ENCODE measurements at regions not wholly inside any gene's neighbourhood (a gene's known extent, or its start where the extent isn't known, plus 50 kb on each side); places are given as distances from the start of the nearest gene placed in this dataset.

- no peak for DNase-seq
- Histone ChIP-seq H2AK5ac (ENCODE audit: low read length) (no peak overlapping the region), H3K4ac (ENCODE audit: low read depth, low read length) (no peak overlapping the region), H3K79me1 (ENCODE audit: low read length) (no peaks in the 10 kb centered on the region), H3K27ac (ENCODE audit: low read depth, low read length) (no peak overlapping the region), H3K27me3 (ENCODE audit: insufficient read depth, low read length) (no peaks in the 10 kb centered on the region), H2BK120ac (ENCODE audit: insufficient read depth, low read length, poor library complexity) (no peak overlapping the region), H3K23ac (ENCODE audit: low read length) (no peak overlapping the region), H3K14ac (ENCODE audit: low read length) (no peak overlapping the region), H3K4me3 (ENCODE audit: low read depth, low read length) (no peak overlapping the region), H3K9me3 (ENCODE audit: insufficient read depth, low read depth, low read length) (no peaks in the 10 kb centered on the region), H3K36me3 (ENCODE audit: control insufficient read depth in 1 of 2, insufficient read depth in 2 of 2, low read length in 2 of 2) (no peaks in the 10 kb centered on the region), H4K8ac (ENCODE audit: low read depth, low read length) (no peak overlapping the region), H3K9ac (ENCODE audit: low read length) (no peak overlapping the region), H2BK5ac (ENCODE audit: low read depth, low read length, poor library complexity) (no peak overlapping the region), H2AFZ (ENCODE audit: insufficient read depth, low read length, poor library complexity) (no peak overlapping the region), H3K18ac (ENCODE audit: low read length) (no peak overlapping the region), H3K4me1 (ENCODE audit: control insufficient read depth in 1 of 2, insufficient read depth in 2 of 2, low read length in 2 of 2) (no peaks in the 10 kb centered on the region), H4K12ac (ENCODE audit: low read depth, low read length) (no peak overlapping the region), H4K91ac (ENCODE audit: low read depth, low read length) (no peak overlapping the region), H2BK12ac (ENCODE audit: low read length) (no peak overlapping the region), H3K4me2 (ENCODE audit: low read length) (no peak overlapping the region), H3K79me2 (ENCODE audit: control insufficient read depth, insufficient read depth, low read length, poor library complexity) (no peaks in the 10 kb centered on the region)
- no CpG with 5 or more reads among the region's 1 CpG for WGBS (ENCODE audit: extremely low coverage, insufficient coverage, insufficient read length)
Measured at GRCh38 chr2:107525406-107525805, 301.3 kb upstream of the RGPD4 start.

GRCh38 chr2:107529146-107529545 is 297.5 kb upstream of the RGPD4 start:
- WGBS (ENCODE audit: extremely low coverage, insufficient coverage, insufficient read length), result no CpG with 5 or more reads among the region's 1 CpG
- Histone ChIP-seq H2BK12ac (ENCODE audit: low read length) (no peak overlapping the region), H3K23ac (ENCODE audit: low read length) (no peak overlapping the region), H3K4me1 (ENCODE audit: control insufficient read depth in 1 of 2, insufficient read depth in 2 of 2, low read length in 2 of 2) (no peaks in the 10 kb centered on the region), H2AFZ (ENCODE audit: insufficient read depth, low read length, poor library complexity) (no peak overlapping the region), H2AK5ac (ENCODE audit: low read length) (no peak overlapping the region), H3K79me2 (ENCODE audit: control insufficient read depth, insufficient read depth, low read length, poor library complexity) (no peaks in the 10 kb centered on the region), H3K4ac (ENCODE audit: low read depth, low read length) (no peak overlapping the region), H4K8ac (ENCODE audit: low read depth, low read length) (no peak overlapping the region), H3K18ac (ENCODE audit: low read length) (no peak overlapping the region), H3K27ac (ENCODE audit: low read depth, low read length) (no peak overlapping the region), H3K9me3 (ENCODE audit: insufficient read depth, low read depth, low read length) (no peaks in the 10 kb centered on the region), H2BK5ac (ENCODE audit: low read depth, low read length, poor library complexity) (no peak overlapping the region), H2BK120ac (ENCODE audit: insufficient read depth, low read length, poor library complexity) (no peak overlapping the region), H3K4me3 (ENCODE audit: low read depth, low read length) (no peak overlapping the region), H4K12ac (ENCODE audit: low read depth, low read length) (no peak overlapping the region), H3K9ac (ENCODE audit: low read length) (no peak overlapping the region), H3K27me3 (ENCODE audit: insufficient read depth, low read length) (no peaks in the 10 kb centered on the region), H3K14ac (ENCODE audit: low read length) (no peak overlapping the region), H4K91ac (ENCODE audit: low read depth, low read length) (no peak overlapping the region), H3K36me3 (ENCODE audit: control insufficient read depth in 1 of 2, insufficient read depth in 2 of 2, low read length in 2 of 2) (no peaks in the 10 kb centered on the region), H3K4me2 (ENCODE audit: low read length) (no peak overlapping the region), H3K79me1 (ENCODE audit: low read length) (no peaks in the 10 kb centered on the region)
- no peak for DNase-seq

GRCh38 chr2:107530046-107530445 is 296.6 kb upstream of the RGPD4 start:
- no peak overlapping the region for H2AK5ac ChIP-seq (ENCODE audit: low read length)
- H3K4me3 ChIP-seq (ENCODE audit: low read depth, low read length), result no peak overlapping the region
- H3K18ac ChIP-seq (ENCODE audit: low read length), result no peak overlapping the region
- H4K8ac ChIP-seq (ENCODE audit: low read depth, low read length), result no peak overlapping the region
- H3K4me2 ChIP-seq (ENCODE audit: low read length), result no peak overlapping the region
- H4K12ac ChIP-seq (ENCODE audit: low read depth, low read length), result no peak overlapping the region
- no peak overlapping the region for H3K14ac ChIP-seq (ENCODE audit: low read length)
- DNase-seq, result no peak
- no peak overlapping the region for H3K4ac ChIP-seq (ENCODE audit: low read depth, low read length)
- H2AFZ ChIP-seq (ENCODE audit: insufficient read depth, low read length, poor library complexity), result no peak overlapping the region
- no peak overlapping the region for H4K91ac ChIP-seq (ENCODE audit: low read depth, low read length)
- H2BK12ac ChIP-seq (ENCODE audit: low read length), result no peak overlapping the region
- H3K4me1 ChIP-seq (ENCODE audit: control insufficient read depth in 1 of 2, insufficient read depth in 2 of 2, low read length in 2 of 2), result no peaks in the 10 kb centered on the region
- H2BK120ac ChIP-seq (ENCODE audit: insufficient read depth, low read length, poor library complexity), result no peak overlapping the region
- no peak overlapping the region for H3K27ac ChIP-seq (ENCODE audit: low read depth, low read length)
- H3K9me3 ChIP-seq (ENCODE audit: insufficient read depth, low read depth, low read length), result no peaks in the 10 kb centered on the region
- H3K9ac ChIP-seq (ENCODE audit: low read length), result no peak overlapping the region
- H3K36me3 ChIP-seq (ENCODE audit: control insufficient read depth in 1 of 2, insufficient read depth in 2 of 2, low read length in 2 of 2), result no peaks in the 10 kb centered on the region
- no peaks in the 10 kb centered on the region for H3K79me1 ChIP-seq (ENCODE audit: low read length)
- H3K27me3 ChIP-seq (ENCODE audit: insufficient read depth, low read length), result no peaks in the 10 kb centered on the region
- no peak overlapping the region for H3K23ac ChIP-seq (ENCODE audit: low read length)
- H3K79me2 ChIP-seq (ENCODE audit: control insufficient read depth, insufficient read depth, low read length, poor library complexity), result no peaks in the 10 kb centered on the region
- no peak overlapping the region for H2BK5ac ChIP-seq (ENCODE audit: low read depth, low read length, poor library complexity)
- no CpG with 5 or more reads among the region's 1 CpG for WGBS (ENCODE audit: extremely low coverage, insufficient coverage, insufficient read length)

- WGBS (ENCODE audit: extremely low coverage, insufficient coverage, insufficient read length), result no CpG with 5 or more reads among the region's 9 CpGs
- no peak overlapping the region for H2BK12ac ChIP-seq (ENCODE audit: low read length)
- H3K18ac ChIP-seq (ENCODE audit: low read length), result no peak overlapping the region
- no peaks in the 10 kb centered on the region for H3K36me3 ChIP-seq (ENCODE audit: control insufficient read depth in 1 of 2, insufficient read depth in 2 of 2, low read length in 2 of 2)
- no peak overlapping the region for H4K91ac ChIP-seq (ENCODE audit: low read depth, low read length)
- no peak overlapping the region for H2AFZ ChIP-seq (ENCODE audit: insufficient read depth, low read length, poor library complexity)
- H3K79me1 ChIP-seq (ENCODE audit: low read length), result no peaks in the 10 kb centered on the region
- no peak overlapping the region for H4K8ac ChIP-seq (ENCODE audit: low read depth, low read length)
- no peak overlapping the region for H3K14ac ChIP-seq (ENCODE audit: low read length)
- no peak overlapping the region for H3K4ac ChIP-seq (ENCODE audit: low read depth, low read length)
- no peaks in the 10 kb centered on the region for H3K27me3 ChIP-seq (ENCODE audit: insufficient read depth, low read length)
- no peaks in the 10 kb centered on the region for H3K9me3 ChIP-seq (ENCODE audit: insufficient read depth, low read depth, low read length)
- H3K4me3 ChIP-seq (ENCODE audit: low read depth, low read length), result no peak overlapping the region
- no peak overlapping the region for H3K4me2 ChIP-seq (ENCODE audit: low read length)
- no peak overlapping the region for H3K27ac ChIP-seq (ENCODE audit: low read depth, low read length)
- H3K4me1 ChIP-seq (ENCODE audit: control insufficient read depth in 1 of 2, insufficient read depth in 2 of 2, low read length in 2 of 2), result no peaks in the 10 kb centered on the region
- no peak overlapping the region for H2AK5ac ChIP-seq (ENCODE audit: low read length)
- no peak for DNase-seq
- no peak overlapping the region for H2BK5ac ChIP-seq (ENCODE audit: low read depth, low read length, poor library complexity)
- no peak overlapping the region for H2BK120ac ChIP-seq (ENCODE audit: insufficient read depth, low read length, poor library complexity)
- no peaks in the 10 kb centered on the region for H3K79me2 ChIP-seq (ENCODE audit: control insufficient read depth, insufficient read depth, low read length, poor library complexity)
- H3K9ac ChIP-seq (ENCODE audit: low read length), result no peak overlapping the region
- no peak overlapping the region for H4K12ac ChIP-seq (ENCODE audit: low read depth, low read length)
- no peak overlapping the region for H3K23ac ChIP-seq (ENCODE audit: low read length)
Measured at GRCh38 chr2:107534926-107535325, 291.8 kb upstream of the RGPD4 start.

All from trophoblast cell (in vitro differentiated cells and primary cell).